GM21360 (cell line): ENCODE measurements at regions not wholly inside any gene's neighbourhood (a gene's known extent, or its start where the extent isn't known, plus 50 kb on each side); places are given as distances from the start of the nearest gene placed in this dataset.

Experiments used
- ATAC-seq: cut with Tn5 transposase; IDR thresholded peaks from one replicate; pipeline ENCODE4 v1.9.1; 2021; ENCODE audit warnings: mild to moderate bottlenecking, moderate library complexity; ENCODE audit not compliant: unreplicated experiment

DNA sequence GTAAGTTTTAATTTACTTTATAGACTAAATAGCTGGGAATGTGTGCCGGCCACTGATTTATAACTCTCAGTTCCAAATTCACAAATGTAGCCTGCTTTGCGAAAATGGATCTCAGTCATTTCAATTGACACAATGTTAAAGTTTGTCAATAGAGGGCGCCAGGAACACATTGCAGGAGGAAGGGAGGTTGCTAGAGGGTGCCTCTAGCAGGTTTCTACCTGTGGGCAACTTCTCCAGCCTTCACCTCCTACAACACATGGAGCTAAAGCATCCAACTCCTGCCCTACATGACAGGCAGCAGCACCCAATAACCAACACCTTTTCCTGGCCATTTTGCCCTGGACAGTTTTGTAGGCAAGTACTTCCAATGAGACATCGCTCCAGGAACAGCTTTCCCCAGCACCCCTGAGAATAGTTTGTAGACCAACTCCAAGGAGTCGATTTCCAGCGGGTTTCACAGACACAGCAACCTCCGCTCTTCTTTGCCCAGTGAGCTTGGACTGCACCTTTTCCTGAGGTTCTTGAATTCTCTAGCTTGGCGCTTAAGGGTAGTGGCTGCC, 784.8 kb upstream of the CDH2 start:
- no peak for ATAC-seq

- no peak for ATAC-seq
These were observed 783.2 kb upstream of the CDH2 start for GRCh38 chr18:28960146-28960545.

DNA sequence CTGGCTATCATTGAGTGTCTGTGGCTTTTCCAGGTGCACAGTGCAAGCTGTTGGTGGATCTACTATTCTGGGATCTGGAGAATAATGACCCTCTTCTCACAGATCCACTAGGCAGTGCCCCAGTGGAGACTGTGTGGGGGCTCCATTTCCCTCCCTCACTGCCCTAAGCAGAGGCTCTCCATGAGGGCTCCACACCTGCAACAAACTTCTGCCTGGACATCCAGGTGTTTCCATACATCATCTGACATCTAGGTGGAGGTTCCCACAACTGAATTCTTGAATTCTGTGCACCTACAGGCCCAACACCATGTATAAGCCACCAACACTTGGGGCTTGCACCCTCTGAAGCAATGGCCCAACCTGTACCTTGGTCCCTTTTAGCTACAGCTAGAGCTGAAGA, 775.4 kb upstream of the CDH2 start:
- no peak for ATAC-seq

DNA sequence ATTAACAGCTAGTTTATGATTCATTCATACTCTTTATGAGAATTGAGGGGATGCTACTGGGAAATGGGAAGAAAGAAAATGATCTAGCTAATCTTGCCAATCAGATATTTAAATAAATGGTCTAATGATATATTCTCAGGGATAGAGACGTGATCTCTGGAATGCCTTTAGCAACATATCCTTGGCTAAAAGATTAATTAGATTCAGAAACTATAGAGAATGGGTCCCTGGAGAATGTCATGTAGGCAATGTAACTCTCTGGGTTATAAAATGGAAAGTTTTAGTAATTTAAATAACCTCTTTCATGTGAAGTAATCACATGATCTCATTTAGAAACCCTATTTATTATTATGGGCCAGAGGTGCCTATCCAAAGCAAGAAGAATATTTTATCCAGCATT, 771.0 kb upstream of the CDH2 start:
- ATAC-seq: no peak

- ATAC-seq: no peak
These were observed 769.5 kb upstream of the CDH2 start for GRCh38 chr18:28946471-28946870.

- ATAC-seq: no peak
These were observed 746.0 kb upstream of the CDH2 start for GRCh38 chr18:28922936-28923335.

DNA sequence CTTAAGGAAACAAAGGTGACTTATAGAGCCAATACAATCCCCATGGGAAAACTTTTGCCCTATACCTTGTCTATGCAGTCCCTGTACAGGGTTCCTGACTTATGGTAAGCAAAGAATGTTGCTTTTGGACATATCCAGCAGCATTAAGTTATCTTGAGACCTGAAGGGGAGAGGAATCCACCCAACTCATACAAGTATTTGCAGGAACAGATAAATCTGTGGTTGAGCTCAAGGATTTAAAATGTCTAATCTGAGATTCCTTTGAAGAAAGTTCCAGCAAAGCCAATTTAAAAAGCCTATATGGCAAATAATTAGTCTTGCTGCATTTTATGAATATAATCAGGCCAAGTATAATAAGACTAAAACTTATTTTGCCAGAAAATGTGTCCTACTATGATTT, 739.5 kb upstream of the CDH2 start:
- no peak for ATAC-seq

GRCh38 chr18:28905509-28905908, 728.6 kb upstream of the CDH2 start:
- no peak for ATAC-seq

GRCh38 chr18:28904789-28905364, 727.9 kb upstream of the CDH2 start:
- ATAC-seq: no peak

- no peak for ATAC-seq
These were observed 726.4 kb upstream of the CDH2 start for GRCh38 chr18:28903306-28903705.

DNA sequence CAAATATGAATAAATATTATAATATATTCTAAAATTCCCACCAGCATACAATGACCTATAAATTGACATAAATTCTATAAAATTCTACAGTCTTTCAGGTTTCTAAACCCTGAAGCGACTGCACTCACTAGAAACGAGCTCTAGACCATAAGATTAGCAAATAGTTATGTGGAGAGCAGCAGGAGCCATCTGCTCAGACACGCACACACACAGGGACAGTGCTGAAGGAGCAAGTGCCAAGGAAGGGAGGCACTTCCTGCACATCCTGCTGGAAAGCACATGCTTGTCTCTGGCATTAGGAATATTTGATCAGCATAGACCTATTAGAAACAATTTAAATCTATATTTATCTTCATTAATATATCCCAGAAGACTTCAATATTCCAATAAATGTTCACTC, 713.9 kb upstream of the CDH2 start:
- ATAC-seq: no peak

DNA sequence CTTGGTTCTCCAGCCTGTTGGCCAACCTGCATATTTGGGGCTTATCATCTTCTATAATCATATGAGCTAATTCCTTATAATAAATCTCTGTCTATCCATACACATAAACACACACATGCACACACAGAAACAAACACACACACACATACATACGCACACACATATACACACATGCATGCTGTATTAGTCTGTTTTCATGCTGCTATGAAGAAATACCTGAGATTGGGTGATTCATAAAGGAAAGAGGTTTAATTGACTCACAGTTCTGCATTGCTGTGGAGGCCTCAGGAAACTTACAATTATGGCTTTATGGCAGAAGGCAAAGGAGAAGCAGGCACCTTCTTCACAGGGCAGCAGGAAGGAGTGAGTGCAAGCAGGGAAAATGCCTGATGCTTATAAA, 707.4 kb upstream of the CDH2 start:
- no peak for ATAC-seq

DNA sequence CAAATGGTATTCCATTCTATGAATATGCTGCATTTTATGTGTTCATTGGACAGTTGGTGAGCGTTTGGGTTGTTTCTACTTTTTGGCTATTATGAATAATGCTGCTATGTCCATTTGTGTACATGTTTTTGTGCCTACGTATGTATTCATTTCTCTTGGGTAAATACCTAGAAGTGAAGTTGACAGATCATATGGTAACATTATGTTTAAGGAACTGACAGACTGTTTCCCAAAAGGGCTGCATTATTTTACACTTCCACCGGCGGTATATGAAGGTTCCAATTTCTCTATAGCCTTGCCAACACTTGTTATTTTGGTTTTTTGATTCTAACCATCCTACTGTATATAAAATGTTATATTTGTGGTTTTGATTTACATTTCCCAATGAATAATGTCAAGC, 703.9 kb upstream of the CDH2 start:
- no peak for ATAC-seq

- no peak for ATAC-seq
These were observed 698.1 kb upstream of the CDH2 start for GRCh38 chr18:28875059-28875458.

GRCh38 chr18:28863396-28863795, 686.5 kb upstream of the CDH2 start:
- no peak for ATAC-seq

- ATAC-seq: no peak
These were observed 681.3 kb upstream of the CDH2 start for GRCh38 chr18:28858248-28858647.

- ATAC-seq: no peak
These were observed 679.1 kb upstream of the CDH2 start for GRCh38 chr18:28855989-28856388.

DNA sequence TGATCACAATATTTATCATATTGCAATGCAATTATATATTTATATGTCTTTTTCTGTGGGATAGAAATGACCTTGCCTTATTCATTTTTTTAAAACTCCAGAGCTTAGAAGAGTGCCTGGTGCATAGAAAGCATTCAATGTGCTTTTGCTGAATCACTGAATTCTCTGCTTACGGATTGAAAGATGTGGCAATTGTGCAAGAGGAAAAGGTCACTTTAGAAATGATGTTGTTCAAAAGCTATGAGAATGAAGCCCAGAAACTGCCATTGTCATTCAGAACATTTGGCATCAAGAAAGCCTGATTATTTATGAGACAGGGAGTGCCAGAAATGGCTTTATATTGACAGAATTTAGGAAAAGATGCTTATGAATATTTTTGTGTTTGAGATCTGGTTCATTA, 678.6 kb upstream of the CDH2 start:
- no peak for ATAC-seq

GRCh38 chr18:28854964-28855363, 678.0 kb upstream of the CDH2 start:
- no peak for ATAC-seq

DNA sequence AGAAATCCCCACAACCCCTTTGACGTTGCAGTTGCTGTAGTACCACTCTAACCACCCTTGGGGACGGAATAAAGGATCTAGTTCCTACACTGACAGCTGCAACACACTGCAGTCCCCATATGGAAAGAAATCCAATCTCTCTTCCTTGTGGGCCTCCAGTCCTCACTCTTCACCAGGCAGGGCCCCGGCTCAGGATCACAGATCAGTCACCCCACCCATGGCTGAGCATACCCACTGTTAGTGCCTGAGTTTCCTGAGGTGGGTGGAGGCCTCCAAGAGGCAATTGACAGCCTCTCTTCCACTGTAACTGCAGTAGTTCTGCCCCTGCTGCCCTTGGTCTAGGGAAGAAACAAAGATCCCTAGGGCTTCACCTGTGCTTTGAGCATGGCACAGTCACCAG, 670.0 kb upstream of the CDH2 start:
- ATAC-seq: no peak

DNA sequence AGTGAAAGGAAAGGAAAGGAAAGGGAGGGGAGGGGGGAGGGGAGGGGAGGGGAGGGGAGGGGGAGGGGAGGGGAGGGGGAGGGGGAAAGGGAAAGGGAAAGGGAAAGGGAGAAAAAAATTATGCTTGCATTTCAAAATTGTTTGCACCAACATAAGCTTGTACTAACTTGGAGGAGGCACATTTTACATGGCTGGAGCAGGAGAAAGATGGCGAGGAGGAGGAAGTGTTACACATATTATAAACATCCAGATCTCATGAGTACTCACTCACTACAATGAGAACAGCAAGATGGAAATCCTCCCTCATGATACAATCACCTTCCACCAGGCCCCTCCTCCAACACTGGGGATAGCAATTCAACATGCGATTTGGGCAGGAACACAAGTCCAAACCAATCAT, 660.2 kb upstream of the CDH2 start:
- ATAC-seq: no peak

DNA sequence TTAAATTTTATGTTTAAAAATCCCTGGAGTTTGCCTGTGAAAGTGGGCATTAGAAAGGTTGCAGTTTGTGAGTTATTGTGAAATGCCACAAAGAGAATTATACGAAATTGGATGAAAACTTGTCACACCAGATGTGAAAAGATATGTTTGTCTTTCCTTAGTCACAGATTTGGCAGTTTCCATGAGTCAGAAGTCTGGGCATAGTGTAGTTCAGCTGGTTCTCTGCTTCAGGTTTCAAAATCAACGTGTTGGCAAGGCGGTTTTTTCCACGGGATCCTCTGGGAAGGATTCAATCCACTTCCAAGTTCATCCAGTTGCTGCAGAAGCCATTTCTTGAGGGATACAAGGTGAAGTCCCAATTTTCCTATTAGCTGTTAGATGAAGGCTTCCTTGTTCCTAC, 658.0 kb upstream of the CDH2 start:
- ATAC-seq: no peak

DNA sequence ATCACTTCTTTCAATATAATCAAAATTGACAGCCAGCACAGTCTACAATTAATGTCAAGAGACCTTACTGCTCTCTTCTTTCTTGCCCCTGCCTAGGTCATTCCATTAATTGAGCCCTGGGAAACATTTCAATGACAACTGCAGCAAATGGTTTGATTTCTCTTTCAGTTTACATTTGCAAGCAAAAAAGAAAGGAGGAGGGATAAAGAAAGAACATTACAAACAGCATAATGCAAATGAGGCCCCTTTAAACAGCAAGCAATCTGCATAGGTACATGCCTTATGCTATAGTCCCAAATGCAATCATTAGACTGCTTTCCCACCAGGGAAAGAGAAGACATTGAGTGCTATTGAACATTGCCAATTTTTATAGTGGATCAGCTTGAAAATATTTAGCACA, 655.0 kb upstream of the CDH2 start:
- ATAC-seq: no peak
